GM06990 (cell line): ENCODE measurements at regions not wholly inside any gene's neighbourhood (a gene's known extent, or its start where the extent isn't known, plus 50 kb on each side); places are given as distances from the start of the nearest gene placed in this dataset.

Experiments used
- DNase-seq: peaks from one replicate; pipeline ENCODE4 v3.0.0-alpha.2; 2011; ENCODE audit not compliant: insufficient read length; ENCODE audit errors: extremely low read depth
- H3K27me3 ChIP-seq: replicated peaks from 2 replicates; pipeline ENCODE4 v1.6.0; 2011; ENCODE audit warnings: low read length; ENCODE audit not compliant: control insufficient read depth, insufficient read depth
- H3K36me3 ChIP-seq: 2 replicates; pipeline ENCODE4 v1.5.1; 2011; ENCODE audit warnings: low read length; ENCODE audit not compliant: control insufficient read depth, insufficient read depth
- H3K4me3 ChIP-seq: replicated peaks from 2 replicates; pipeline ENCODE4 v1.5.1; 2011; ENCODE audit warnings: low read depth, mild to moderate bottlenecking, control low read depth, low read length
- CTCF ChIP-seq: IDR thresholded peaks from 2 replicates; pipeline ENCODE4 v1.5.1; 2011; ENCODE audit warnings: low read length, control low read depth, mild to moderate bottlenecking, inconsistent platforms; ENCODE audit not compliant: insufficient read depth, poor library complexity, severe bottlenecking

DNA sequence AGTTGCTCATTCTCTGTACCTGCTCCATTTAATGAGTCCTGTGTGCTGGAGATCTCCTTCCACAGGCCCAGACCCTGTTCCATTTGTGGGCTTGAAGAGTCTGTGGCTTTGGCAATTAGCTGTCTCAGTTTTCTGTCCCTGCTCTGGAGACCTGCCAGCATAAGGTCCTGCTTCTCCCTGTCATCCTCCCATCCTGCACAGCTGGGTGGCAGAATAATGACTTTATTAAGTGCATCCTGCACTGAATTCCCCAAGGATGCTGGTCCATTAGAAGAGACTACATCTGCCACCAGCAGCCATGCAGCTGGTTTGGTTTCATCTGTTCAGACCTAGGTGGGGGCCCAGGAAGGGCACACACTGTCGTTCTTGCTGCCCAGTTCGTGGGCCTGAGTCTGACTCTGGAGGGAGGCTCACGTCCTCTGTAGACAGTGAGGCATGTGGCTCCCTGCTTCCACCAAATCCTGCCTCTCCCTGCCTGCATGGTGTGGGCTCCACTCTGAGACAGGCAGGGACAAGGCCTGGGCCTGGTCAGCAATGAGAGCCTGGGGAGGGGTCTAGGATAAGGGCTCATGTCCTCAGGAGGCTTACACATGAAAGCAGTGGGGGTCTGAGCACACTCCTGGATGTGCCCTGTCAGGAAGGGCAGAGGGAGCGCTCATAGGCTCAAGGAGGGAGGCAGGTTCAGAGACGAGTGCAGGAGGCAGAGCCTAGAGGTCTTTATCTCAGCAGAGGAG is 78.4 kb upstream of the PRR23E start:
- Histone ChIP-seq H3K36me3 (no peaks in the 10 kb centered on the region), H3K4me3 (no peak overlapping the region), H3K27me3 (no peaks in the 10 kb centered on the region)
- no peak for DNase-seq
- TF ChIP-seq CTCF, result no peak

GRCh38 chr3:127115691-127116351 is 77.1 kb upstream of the PRR23E start:
- H3K4me3 ChIP-seq, result no peak overlapping the region
- DNase-seq, result no peak
- no peaks in the 10 kb centered on the region for H3K27me3 ChIP-seq
- no peaks in the 10 kb centered on the region for H3K36me3 ChIP-seq
- no peak for TF ChIP-seq CTCF

GRCh38 chr3:127118366-127118765 is 74.6 kb upstream of the PRR23E start:
- no peak for DNase-seq
- no peaks in the 10 kb centered on the region for H3K27me3 ChIP-seq
- no peaks in the 10 kb centered on the region for H3K36me3 ChIP-seq
- TF ChIP-seq CTCF, result no peak
- no peak overlapping the region for H3K4me3 ChIP-seq

DNA sequence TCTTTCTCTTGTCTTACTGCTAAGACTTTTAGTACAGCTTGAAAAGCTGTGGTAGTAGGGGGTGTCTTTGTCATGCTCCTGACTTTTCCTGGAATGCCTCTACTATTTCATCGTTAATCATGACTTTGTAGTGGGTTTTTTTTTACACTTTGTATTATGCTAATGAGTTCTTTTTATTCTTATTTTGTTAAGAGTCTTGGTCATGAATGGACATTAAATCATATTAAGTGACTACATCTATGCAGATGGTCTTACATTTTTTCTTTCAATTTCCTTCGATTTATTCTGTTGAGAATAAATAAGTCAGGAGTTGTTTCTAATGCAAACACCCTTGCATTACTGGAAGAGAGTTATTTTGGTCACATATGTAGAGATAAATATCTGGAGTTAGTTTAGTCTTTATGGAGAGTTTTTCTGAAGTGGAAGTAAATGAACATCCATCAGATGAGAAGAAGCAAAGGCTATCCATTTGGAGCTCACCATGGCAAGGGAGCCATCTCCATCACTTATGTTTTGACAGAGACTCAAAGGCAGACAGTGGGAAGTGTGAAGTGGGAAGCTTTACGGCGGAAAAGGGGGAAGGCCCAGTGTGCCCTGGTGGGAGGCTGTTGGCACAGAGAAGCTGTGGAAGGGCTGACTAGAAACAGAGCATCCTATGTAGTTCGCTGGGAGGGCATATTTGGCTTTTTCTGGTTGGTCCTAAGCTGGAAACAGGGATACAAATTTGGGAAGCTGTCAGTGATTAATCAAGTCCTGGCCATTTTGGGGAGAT is 73.1 kb upstream of the PRR23E start:
- no peak for DNase-seq
- no peak for TF ChIP-seq CTCF
- Histone ChIP-seq H3K36me3 (no peaks in the 10 kb centered on the region), H3K27me3 (peaks cover 2% of the 10 kb centered on the region), H3K4me3 (no peak overlapping the region)

DNA sequence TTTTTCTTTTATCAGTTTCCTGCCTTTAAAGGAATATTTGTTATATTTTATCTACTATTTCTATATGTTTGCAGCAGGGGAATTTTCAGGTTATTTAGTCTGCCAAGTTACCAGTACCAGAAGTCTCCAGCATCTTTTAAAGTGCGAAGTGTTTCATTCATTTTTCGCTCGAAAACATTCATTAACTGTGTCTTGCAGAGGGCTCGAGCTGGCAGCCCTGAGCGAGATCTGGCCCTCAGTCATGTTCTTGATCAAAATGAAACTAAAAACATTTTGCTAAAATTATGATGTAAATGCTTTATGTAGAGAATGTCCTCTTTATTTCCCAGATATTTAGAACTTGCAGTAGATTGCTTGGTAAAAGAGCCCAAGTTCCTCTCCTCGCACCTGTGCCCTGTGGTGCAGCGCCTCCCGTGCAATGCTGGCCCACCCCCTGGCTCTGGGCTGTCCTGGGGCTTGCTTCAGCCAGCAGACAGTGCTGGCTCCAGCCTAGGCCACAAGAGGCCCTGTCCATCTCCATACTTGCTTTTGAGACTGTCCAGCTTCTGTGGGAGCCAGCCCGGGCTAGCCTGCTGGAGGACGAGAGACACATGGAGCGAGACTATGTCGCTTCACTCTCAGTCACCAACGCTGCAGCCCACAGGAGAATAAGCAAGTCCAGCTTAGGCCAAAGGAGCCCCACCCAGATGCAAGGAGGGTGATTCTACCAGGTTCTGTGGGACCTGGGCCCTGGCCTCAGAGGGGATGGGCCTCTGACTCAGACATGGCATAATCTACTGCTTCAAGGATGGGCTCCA is 71.9 kb upstream of the PRR23E start:
- TF ChIP-seq CTCF, result no peak
- Histone ChIP-seq H3K27me3 (peaks cover 3% of the 10 kb centered on the region), H3K4me3 (no peak overlapping the region), H3K36me3 (no peaks in the 10 kb centered on the region)
- no peak for DNase-seq
